Neuronal stem cell (in vitro differentiated cells): ENCODE measurements at regions not wholly inside any gene's neighbourhood (a gene's known extent, or its start where the extent isn't known, plus 50 kb on each side); places are given as distances from the start of the nearest gene placed in this dataset.

Source experiments
- DNase-seq: peaks from one replicate; pipeline ENCODE4 v3.0.0-alpha.2; 2013; ENCODE audit warnings: low spot score
- H2AFZ ChIP-seq: one replicate; pipeline ENCODE4 v1.6.1; 2013; ENCODE audit warnings: mild to moderate bottlenecking, low read length, inconsistent platforms
- H2AK5ac ChIP-seq: 2 replicates; pipeline ENCODE4 v1.6.1; 2013; ENCODE audit warnings: low read depth, mild to moderate bottlenecking, inconsistent platforms, low read length, moderate library complexity, mixed read lengths
- H2BK120ac ChIP-seq: 2 replicates; pipeline ENCODE4 v1.6.1; 2013; ENCODE audit warnings: low read depth, mild to moderate bottlenecking, inconsistent platforms, low read length, moderate library complexity, mixed read lengths
- H2BK12ac ChIP-seq: one replicate; pipeline ENCODE4 v1.6.1; 2013; ENCODE audit warnings: low read length, inconsistent platforms
- H2BK15ac ChIP-seq: 2 replicates; pipeline ENCODE4 v1.6.1; 2013; ENCODE audit warnings: mild to moderate bottlenecking, low read length, inconsistent platforms, mixed read lengths
- H2BK5ac ChIP-seq: one replicate; pipeline ENCODE4 v1.6.1; 2013; ENCODE audit warnings: inconsistent platforms, mild to moderate bottlenecking, low read length, moderate library complexity
- H3K14ac ChIP-seq: one replicate; pipeline ENCODE4 v1.6.1; 2013; ENCODE audit warnings: low read length, inconsistent platforms
- H3K18ac ChIP-seq: 2 replicates; pipeline ENCODE4 v1.6.1; 2013; ENCODE audit warnings: low read length, inconsistent platforms
- H3K23ac ChIP-seq: 2 replicates; pipeline ENCODE4 v1.6.1; 2013; ENCODE audit warnings: low read depth, mild to moderate bottlenecking, mixed read lengths, low read length, inconsistent platforms; ENCODE audit not compliant: poor library complexity
- H3K27ac ChIP-seq: replicated peaks from 3 replicates; pipeline ENCODE4 v1.5.1; 2013; ENCODE audit warnings: low read length, inconsistent platforms
- H3K27me3 ChIP-seq, 3 experiments: 2 replicates each; pipeline ENCODE4 v1.6.1; 2013; ENCODE audit warnings: low read length in 3 of 3, mild to moderate bottlenecking in 2 of 3, inconsistent platforms in 1 of 3, low read depth in 1 of 3, mixed read lengths in 1 of 3, moderate library complexity in 1 of 3; ENCODE audit not compliant: control insufficient read depth in 3 of 3, insufficient read depth in 3 of 3
- H3K36me3 ChIP-seq, 2 donors: replicated peaks in 1 of 2; 2 replicates each; pipeline ENCODE4 v1.6.1; 2013; ENCODE audit warnings: low read length in 2 of 2; ENCODE audit not compliant: control insufficient read depth in 2 of 2, insufficient read depth in 2 of 2
- H3K4ac ChIP-seq: 2 replicates; pipeline ENCODE4 v1.6.1; 2013; ENCODE audit warnings: inconsistent platforms, mild to moderate bottlenecking, low read length, moderate library complexity
- H3K4me1 ChIP-seq, 2 donors: 1 replicate in 1 of 2; 2 replicates in 1 of 2; pipeline ENCODE4 v1.6.1; 2013; ENCODE audit warnings: low read length in 2 of 2, low read depth in 1 of 2; ENCODE audit not compliant: control insufficient read depth in 2 of 2, insufficient read depth in 1 of 2
- H3K4me2 ChIP-seq: one replicate; pipeline ENCODE4 v1.6.1; 2013; ENCODE audit warnings: mild to moderate bottlenecking, low read length, inconsistent platforms; ENCODE audit not compliant: insufficient read depth, poor library complexity, severe bottlenecking
- H3K4me3 ChIP-seq, 2 donors: 2 replicates each; pipeline ENCODE4 v1.5.1; 2013; ENCODE audit warnings: low read length in 2 of 2, mild to moderate bottlenecking in 2 of 2, inconsistent platforms in 1 of 2, moderate library complexity in 1 of 2
- H3K79me1 ChIP-seq: one replicate; pipeline ENCODE4 v1.6.1; 2013; ENCODE audit warnings: low read depth, mild to moderate bottlenecking, inconsistent platforms, low read length, moderate library complexity
- H3K9ac ChIP-seq: one replicate; pipeline ENCODE4 v1.6.1; 2013; ENCODE audit warnings: mild to moderate bottlenecking, low read depth, low read length, inconsistent platforms; ENCODE audit not compliant: poor library complexity
- H3K9me3 ChIP-seq, 2 donors: replicated peaks in 1 of 2; 2 replicates each; pipeline versions ENCODE3 to v1.6.1; 2013; ENCODE audit warnings: low read length in 2 of 2, mild to moderate bottlenecking in 2 of 2, inconsistent platforms in 1 of 2, low read depth in 1 of 2, mixed read lengths in 1 of 2, moderate library complexity in 1 of 2; ENCODE audit not compliant: control insufficient read depth in 2 of 2, insufficient read depth in 1 of 2
- H4K8ac ChIP-seq: one replicate; pipeline ENCODE4 v1.6.1; 2013; ENCODE audit warnings: low read depth, mild to moderate bottlenecking, inconsistent platforms, low read length, moderate library complexity
- H4K91ac ChIP-seq: one replicate; pipeline ENCODE4 v1.6.1; 2013; ENCODE audit warnings: low read length, low read depth, mild to moderate bottlenecking, inconsistent platforms; ENCODE audit not compliant: poor library complexity
- WGBS, 2 donors: extraction: QIAGEN DNeasy Blood & Tissue Kit; methylation state at CpG; one replicate each; pipeline ENCODE4 v1.1.7; 2013; ENCODE audit warnings: missing lambda C conversion rate in 2 of 2, mixed read lengths in 1 of 2; ENCODE audit not compliant: insufficient read length in 2 of 2, insufficient replicate concordance in 1 of 2; ENCODE audit errors: extremely low coverage in 2 of 2; 5-methylcytosine and 5-hydroxymethylcytosine counted together

- no peak overlapping the region for H3K9ac ChIP-seq
- no peaks in the 10 kb centered on the region for H3K9me3 ChIP-seq
- H3K4me3 ChIP-seq = no peak overlapping the region
- no peak overlapping the region for H2BK120ac ChIP-seq
- DNase-seq = no peak
- WGBS, 2 donors = no CpG with 5 or more reads among the region's 8 CpGs
- H3K14ac ChIP-seq = no peak overlapping the region
- H3K23ac ChIP-seq = no peak overlapping the region
- no peak overlapping the region for H3K4ac ChIP-seq
- H3K18ac ChIP-seq = no peak overlapping the region
- no peak overlapping the region for H4K91ac ChIP-seq
- H4K8ac ChIP-seq = no peak overlapping the region
- H3K4me1 ChIP-seq = no peaks in the 10 kb centered on the region
- no peak overlapping the region for H2BK12ac ChIP-seq
- no peak overlapping the region for H3K4me2 ChIP-seq
- no peak overlapping the region for H2AK5ac ChIP-seq
- H3K79me1 ChIP-seq = no peaks in the 10 kb centered on the region
- H3K27me3 ChIP-seq = no peaks in the 10 kb centered on the region
- no peak overlapping the region for H3K27ac ChIP-seq
- no peak overlapping the region for H2BK15ac ChIP-seq
- no peak overlapping the region for H2BK5ac ChIP-seq
- H2AFZ ChIP-seq = no peak overlapping the region
- no peaks in the 10 kb centered on the region for H3K36me3 ChIP-seq
These were observed 124.7 kb upstream of the FTMT start for GRCh38 chr5:121726991-121727390.

- DNase-seq = no peak
- Histone ChIP-seq H3K27me3 (no peaks in the 10 kb centered on the region), H3K27ac (no peak overlapping the region), H2AK5ac (no peak overlapping the region), H2BK15ac (no peak overlapping the region), H3K23ac (no peak overlapping the region), H3K4ac (no peak overlapping the region), H3K36me3 (no peaks in the 10 kb centered on the region), H3K14ac (no peak overlapping the region), H4K8ac (no peak overlapping the region), H2BK120ac (no peak overlapping the region), H2BK5ac (no peak overlapping the region), H3K4me1 (no peaks in the 10 kb centered on the region), H3K4me2 (no peak overlapping the region), H4K91ac (no peak overlapping the region), H3K9ac (no peak overlapping the region), H3K4me3 (no peak overlapping the region), H3K79me1 (no peaks in the 10 kb centered on the region), H2AFZ (no peak overlapping the region), H2BK12ac (no peak overlapping the region), H3K18ac (no peak overlapping the region), H3K9me3 (no peaks in the 10 kb centered on the region)
- no CpG with 5 or more reads among the region's 3 CpGs for WGBS, 2 donors
These were observed 120.3 kb upstream of the FTMT start for GRCh38 chr5:121731377-121731776.

- DNase-seq = no peak
- Histone ChIP-seq H2BK120ac (no peak overlapping the region), H3K79me1 (peaks cover 2% of the 10 kb centered on the region), H3K4me1 (no peaks in the 10 kb centered on the region), H3K4me3 (no peak overlapping the region), H3K9me3 (no peaks in the 10 kb centered on the region), H3K9ac (no peak overlapping the region), H3K27me3 (no peaks in the 10 kb centered on the region), H2BK5ac (no peak overlapping the region), H2AK5ac (no peak overlapping the region), H2BK12ac (no peak overlapping the region), H3K18ac (no peak overlapping the region), H3K14ac (no peak overlapping the region), H4K8ac (no peak overlapping the region), H3K4ac (no peak overlapping the region), H2BK15ac (no peak overlapping the region), H3K27ac (no peak overlapping the region), H3K36me3 (no peaks in the 10 kb centered on the region), H2AFZ (no peak overlapping the region), H3K4me2 (no peak overlapping the region), H4K91ac (no peak overlapping the region), H3K23ac (no peak overlapping the region)
- no CpG with 5 or more reads among the region's 2 CpGs for WGBS, 2 donors
These were observed 116.1 kb upstream of the FTMT start for GRCh38 chr5:121735618-121736017.

GRCh38 chr5:121737120-121737519 is 114.6 kb upstream of the FTMT start:
- H3K14ac ChIP-seq = no peak overlapping the region
- no peaks in the 10 kb centered on the region for H3K4me1 ChIP-seq
- no peak overlapping the region for H2BK5ac ChIP-seq
- no peak overlapping the region for H3K23ac ChIP-seq
- H3K9ac ChIP-seq = no peak overlapping the region
- no peak overlapping the region for H3K4ac ChIP-seq
- no CpG with 5 or more reads among the region's 2 CpGs for WGBS, 2 donors
- H3K27me3 ChIP-seq = no peaks in the 10 kb centered on the region
- no peak overlapping the region for H3K18ac ChIP-seq
- no peak overlapping the region for H3K27ac ChIP-seq
- H4K91ac ChIP-seq = no peak overlapping the region
- no peak for DNase-seq
- no peak overlapping the region for H2AK5ac ChIP-seq
- no peak overlapping the region for H2BK12ac ChIP-seq
- H2BK120ac ChIP-seq = no peak overlapping the region
- H3K9me3 ChIP-seq = no peaks in the 10 kb centered on the region
- H3K4me2 ChIP-seq = no peak overlapping the region
- no peak overlapping the region for H2AFZ ChIP-seq
- H2BK15ac ChIP-seq = no peak overlapping the region
- H3K4me3 ChIP-seq = no peak overlapping the region
- no peak overlapping the region for H4K8ac ChIP-seq
- peaks cover 2% of the 10 kb centered on the region for H3K79me1 ChIP-seq
- H3K36me3 ChIP-seq = no peaks in the 10 kb centered on the region
